ENCODE measurements at regions not wholly inside any gene's neighbourhood (a gene's known extent, or its start where the extent isn't known, plus 50 kb on each side); places are given as distances from the start of the nearest gene placed in this dataset.

DNA sequence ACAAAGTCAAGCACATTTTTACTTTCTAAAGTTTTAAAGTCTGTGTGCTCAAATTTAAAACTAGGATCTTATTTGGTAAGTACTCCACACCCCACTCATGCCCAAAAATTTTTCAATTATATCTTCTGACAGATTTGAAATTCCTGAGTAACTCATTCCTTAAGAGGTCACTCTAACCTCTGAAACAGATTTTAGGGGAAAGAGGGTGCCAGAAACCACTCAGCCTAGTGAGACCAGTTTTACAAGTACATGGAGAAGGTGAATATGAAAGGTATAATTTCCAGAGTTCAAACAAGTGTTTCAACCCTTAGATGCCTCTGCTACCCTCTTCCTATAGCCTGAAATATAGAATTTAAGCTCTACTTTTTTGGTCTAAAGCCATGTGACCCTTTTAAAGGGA, 79.2 kb downstream of the C7orf25 start:
- intact Hi-C loops (cut with micrococcal nuclease), result loop anchor here (10.0 kb wide), 1 partner anchor 818 kb away; no protein-coding TSS in a partner anchor
- H3K79me2 ChIP-seq (ENCODE audit: insufficient read depth, low read length), result no peaks in the 10 kb centered on the region
- no peaks in the 10 kb centered on the region for H3K9me2 ChIP-seq (ENCODE audit: insufficient read depth)
- no peak overlapping the region for H3K4me2 ChIP-seq (ENCODE audit: low read length)
- H3K9me3 ChIP-seq (ENCODE audit: control insufficient read depth in 1 of 2, insufficient read depth in 1 of 2, low read depth in 1 of 2, low read length in 2 of 2), result no peaks in the 10 kb centered on the region
- no peaks in the 10 kb centered on the region for H4K20me1 ChIP-seq (ENCODE audit: insufficient read depth)
- TF ChIP-seq CEBPB (IDR thresholded peaks at IDR 0.05; ENCODE audit: low read depth) (no peak), RAD21 (IDR thresholded peaks at IDR 0.05; ENCODE audit: low read depth) (no peak), FOSL1 (IDR thresholded peaks at IDR 0.05; ENCODE audit: low read depth) (no peak), ZNF274 (IDR thresholded peaks at IDR 0.05; ENCODE audit: low read depth, low read length) (no peak), TCF7L2 (IDR thresholded peaks at IDR 0.05; ENCODE audit: borderline replicate concordance, extremely low read depth, insufficient read depth, insufficient read length) (no peak), JUND (IDR thresholded peaks at IDR 0.05) (no peak), ZFX (IDR thresholded peaks at IDR 0.05) (no peak)
- H3K4me3 ChIP-seq (replicated peaks in 1 of 2; ENCODE audit: low read depth in 1 of 2, low read length in 2 of 2), result no peak overlapping the region
- RAD21 ChIA-PET (ENCODE audit: low non-redundant PET in 1 of 2, low total read pairs in 2 of 2, uncharacterized antibody in 2 of 2, unreplicated experiment in 2 of 2), result no interaction called here
- peaks cover 53% of the 10 kb centered on the region for H3K27me3 ChIP-seq (ENCODE audit: insufficient read depth, low read length)
- POLR2A ChIA-PET, result no interaction called here
- CTCF ChIA-PET, result no interaction called here
- H3K9ac ChIP-seq (ENCODE audit: low read length), result no peak overlapping the region
- H3K36me3 ChIP-seq (ENCODE audit: control insufficient read depth in 1 of 2, insufficient read depth in 2 of 2, low read length in 2 of 2), result no peaks in the 10 kb centered on the region
- DNase-seq (ENCODE audit: low read depth, low spot score) (no peak), ATAC-seq (no peak)
- no peak overlapping the region for H3K27ac ChIP-seq (ENCODE audit: low read depth, low read length)
- no peak overlapping the region for H2AFZ ChIP-seq (ENCODE audit: low read depth, low read length, poor library complexity, severe bottlenecking)
- no peaks in the 10 kb centered on the region for H3K4me1 ChIP-seq (ENCODE audit: control insufficient read depth in 1 of 2, insufficient read depth in 2 of 2, low read length in 2 of 2)
- BruUV-seq (replicated peaks), result no TSS peak

DNA sequence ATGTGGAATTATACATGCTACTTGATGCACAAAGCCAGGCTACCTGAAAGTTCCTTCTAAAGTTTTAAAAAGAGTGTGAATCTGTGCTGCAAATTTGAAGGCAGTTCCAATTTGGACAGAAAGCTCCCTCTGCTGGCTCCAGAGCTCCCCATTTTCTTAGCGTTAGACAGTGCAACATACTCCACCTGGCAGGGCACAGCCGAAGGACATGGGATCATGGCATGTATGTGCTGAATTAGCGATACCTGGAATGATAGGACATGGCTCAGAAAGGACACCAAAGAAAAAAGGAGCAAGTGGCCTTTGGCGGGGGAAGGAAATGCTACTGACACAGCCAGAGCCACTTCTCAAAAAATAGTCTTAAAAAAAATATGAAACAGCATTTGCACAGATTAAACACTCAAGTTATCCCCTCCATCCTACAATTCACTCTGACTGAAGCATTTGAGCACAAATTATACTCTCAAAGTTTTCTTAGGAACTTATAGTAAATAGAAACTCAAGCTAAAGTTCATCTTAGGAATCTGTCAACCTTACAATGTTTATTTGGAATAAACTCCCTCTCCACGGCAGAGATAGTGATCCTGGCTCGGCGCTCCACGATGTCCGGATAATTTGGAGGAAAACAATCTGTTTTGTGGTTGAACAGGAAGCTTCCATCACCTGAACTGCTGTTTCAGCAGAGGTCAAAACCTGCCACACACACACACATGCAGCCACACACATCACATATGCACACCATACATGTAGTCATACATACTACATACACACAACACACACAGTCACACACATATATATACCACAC, 80.0 kb downstream of the C7orf25 start:
- RAD21 ChIA-PET (ENCODE audit: low non-redundant PET in 1 of 2, low total read pairs in 2 of 2, uncharacterized antibody in 2 of 2, unreplicated experiment in 2 of 2), result no interaction called here
- POLR2A ChIA-PET, result no interaction called here
- no peaks in the 10 kb centered on the region for H3K4me1 ChIP-seq (ENCODE audit: control insufficient read depth in 1 of 2, insufficient read depth in 2 of 2, low read length in 2 of 2)
- H3K4me2 ChIP-seq (ENCODE audit: low read length), result no peak overlapping the region
- ATAC-seq, result peak; percentile 82
- CTCF ChIA-PET, result interaction anchor here (1.0 to 2.9 kb wide), 2 partner anchors 45 to 891 kb away, joined by 3 to 13 read pairs; no protein-coding TSS in a partner anchor
- H3K4me3 ChIP-seq (replicated peaks in 1 of 2; ENCODE audit: low read depth in 1 of 2, low read length in 2 of 2), result no peak overlapping the region
- intact Hi-C loops (cut with micrococcal nuclease), result loop anchor here (10.0 kb wide), 1 partner anchor 817 kb away; no protein-coding TSS in a partner anchor
- no TSS peak for BruUV-seq (replicated peaks)
- H3K9me3 ChIP-seq (ENCODE audit: control insufficient read depth in 1 of 2, insufficient read depth in 1 of 2, low read depth in 1 of 2, low read length in 2 of 2), result no peaks in the 10 kb centered on the region
- H3K9me2 ChIP-seq (ENCODE audit: insufficient read depth), result no peaks in the 10 kb centered on the region
- DNase-seq (ENCODE audit: low read depth, low spot score), result peak; percentile 7
- no peak overlapping the region for H3K27ac ChIP-seq (ENCODE audit: low read depth, low read length)
- H3K79me2 ChIP-seq (ENCODE audit: insufficient read depth, low read length), result no peaks in the 10 kb centered on the region
- H4K20me1 ChIP-seq (ENCODE audit: insufficient read depth), result no peaks in the 10 kb centered on the region
- no peak overlapping the region for H3K9ac ChIP-seq (ENCODE audit: low read length)
- no peak overlapping the region for H2AFZ ChIP-seq (ENCODE audit: low read depth, low read length, poor library complexity, severe bottlenecking)
- no peaks in the 10 kb centered on the region for H3K36me3 ChIP-seq (ENCODE audit: control insufficient read depth in 1 of 2, insufficient read depth in 2 of 2, low read length in 2 of 2)
- peaks cover 53% of the 10 kb centered on the region for H3K27me3 ChIP-seq (ENCODE audit: insufficient read depth, low read length)
- TF ChIP-seq POLR2AphosphoS5 (IDR thresholded peaks at IDR 0.05; ENCODE audit: low read depth, low read length) (no peak), ZFX (IDR thresholded peaks at IDR 0.05) (no peak), RAD21 (IDR thresholded peaks at IDR 0.05; ENCODE audit: low read depth) (peak; percentile 61), YY1 (IDR thresholded peaks at IDR 0.05; ENCODE audit: extremely low read depth, insufficient replicate concordance, low read depth, low read length) (no peak), SP1 (IDR thresholded peaks at IDR 0.05; ENCODE audit: low read depth) (no peak), EGR1 (IDR thresholded peaks at IDR 0.05; ENCODE audit: low read depth) (no peak), ELF1 (IDR thresholded peaks at IDR 0.05; ENCODE audit: borderline replicate concordance, low read depth) (no peak), POLR2A (IDR thresholded peaks at IDR 0.05; ENCODE audit: borderline replicate concordance, extremely low read depth, insufficient read depth, insufficient read length) (no peak)
- TF ChIP-seq, protein P1, sequence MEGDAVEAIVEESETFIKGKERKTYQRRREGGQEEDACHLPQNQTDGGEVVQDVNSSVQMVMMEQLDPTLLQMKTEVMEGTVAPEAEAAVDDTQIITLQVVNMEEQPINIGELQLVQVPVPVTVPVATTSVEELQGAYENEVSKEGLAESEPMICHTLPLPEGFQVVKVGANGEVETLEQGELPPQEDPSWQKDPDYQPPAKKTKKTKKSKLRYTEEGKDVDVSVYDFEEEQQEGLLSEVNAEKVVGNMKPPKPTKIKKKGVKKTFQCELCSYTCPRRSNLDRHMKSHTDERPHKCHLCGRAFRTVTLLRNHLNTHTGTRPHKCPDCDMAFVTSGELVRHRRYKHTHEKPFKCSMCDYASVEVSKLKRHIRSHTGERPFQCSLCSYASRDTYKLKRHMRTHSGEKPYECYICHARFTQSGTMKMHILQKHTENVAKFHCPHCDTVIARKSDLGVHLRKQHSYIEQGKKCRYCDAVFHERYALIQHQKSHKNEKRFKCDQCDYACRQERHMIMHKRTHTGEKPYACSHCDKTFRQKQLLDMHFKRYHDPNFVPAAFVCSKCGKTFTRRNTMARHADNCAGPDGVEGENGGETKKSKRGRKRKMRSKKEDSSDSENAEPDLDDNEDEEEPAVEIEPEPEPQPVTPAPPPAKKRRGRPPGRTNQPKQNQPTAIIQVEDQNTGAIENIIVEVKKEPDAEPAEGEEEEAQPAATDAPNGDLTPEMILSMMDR (IDR thresholded peaks at IDR 0.05 in 2 of 3, conservative IDR thresholded peaks at IDR 0.05 in 1 of 3; ENCODE audit: borderline replicate concordance in 1 of 3, insufficient read depth in 1 of 3, low read depth in 2 of 3, low read length in 2 of 3), result peak; percentile 33 to 47 (median 46); a peak in 5 of 6 replicates
- TF ChIP-seq, protein P2, sequence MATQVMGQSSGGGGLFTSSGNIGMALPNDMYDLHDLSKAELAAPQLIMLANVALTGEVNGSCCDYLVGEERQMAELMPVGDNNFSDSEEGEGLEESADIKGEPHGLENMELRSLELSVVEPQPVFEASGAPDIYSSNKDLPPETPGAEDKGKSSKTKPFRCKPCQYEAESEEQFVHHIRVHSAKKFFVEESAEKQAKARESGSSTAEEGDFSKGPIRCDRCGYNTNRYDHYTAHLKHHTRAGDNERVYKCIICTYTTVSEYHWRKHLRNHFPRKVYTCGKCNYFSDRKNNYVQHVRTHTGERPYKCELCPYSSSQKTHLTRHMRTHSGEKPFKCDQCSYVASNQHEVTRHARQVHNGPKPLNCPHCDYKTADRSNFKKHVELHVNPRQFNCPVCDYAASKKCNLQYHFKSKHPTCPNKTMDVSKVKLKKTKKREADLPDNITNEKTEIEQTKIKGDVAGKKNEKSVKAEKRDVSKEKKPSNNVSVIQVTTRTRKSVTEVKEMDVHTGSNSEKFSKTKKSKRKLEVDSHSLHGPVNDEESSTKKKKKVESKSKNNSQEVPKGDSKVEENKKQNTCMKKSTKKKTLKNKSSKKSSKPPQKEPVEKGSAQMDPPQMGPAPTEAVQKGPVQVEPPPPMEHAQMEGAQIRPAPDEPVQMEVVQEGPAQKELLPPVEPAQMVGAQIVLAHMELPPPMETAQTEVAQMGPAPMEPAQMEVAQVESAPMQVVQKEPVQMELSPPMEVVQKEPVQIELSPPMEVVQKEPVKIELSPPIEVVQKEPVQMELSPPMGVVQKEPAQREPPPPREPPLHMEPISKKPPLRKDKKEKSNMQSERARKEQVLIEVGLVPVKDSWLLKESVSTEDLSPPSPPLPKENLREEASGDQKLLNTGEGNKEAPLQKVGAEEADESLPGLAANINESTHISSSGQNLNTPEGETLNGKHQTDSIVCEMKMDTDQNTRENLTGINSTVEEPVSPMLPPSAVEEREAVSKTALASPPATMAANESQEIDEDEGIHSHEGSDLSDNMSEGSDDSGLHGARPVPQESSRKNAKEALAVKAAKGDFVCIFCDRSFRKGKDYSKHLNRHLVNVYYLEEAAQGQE (IDR thresholded peaks at IDR 0.05; ENCODE audit: low read depth), result no peak
